ENCODE measurements at regions not wholly inside any gene's neighbourhood (a gene's known extent, or its start where the extent isn't known, plus 50 kb on each side); places are given as distances from the start of the nearest gene placed in this dataset.

- TF ChIP-seq CTCF (IDR thresholded peaks at IDR 0.05 in 4 of 5, conservative IDR thresholded peaks at IDR 0.05 in 1 of 5), result no peak
- no peak for TF ChIP-seq POLR2A (IDR thresholded peaks at IDR 0.05)
These were observed 354.0 kb upstream of the KITLG start for GRCh38 chr12:88934163-88934747.
